Lower lobe of right lung (tissue), 2 donors: ENCODE measurements at regions not wholly inside any gene's neighbourhood (a gene's known extent, or its start where the extent isn't known, plus 50 kb on each side); places are given as distances from the start of the nearest gene placed in this dataset.
"Not testable (repeated sequence)": the region's sequence is repeated elsewhere in the genome, so short reads cannot be mapped to it uniquely, and the experiment has no call there.

ENCODE experiments used
- ATAC-seq, 2 donors: fragments of 200-7000 bp; cut with Tn5 transposase; one replicate each; pipeline ENCODE4 v1.9.1; 2020 to 2022; ENCODE audit warnings: mild to moderate bottlenecking in 2 of 2, moderate library complexity in 2 of 2
- DNase-seq: peaks from one replicate; pipeline ENCODE4 v3.0.0-alpha.2; 2020
- H3K27ac ChIP-seq: fragments of 200-600 bp; one replicate; pipeline ENCODE4 v1.8.0; 2022
- H3K27me3 ChIP-seq: fragments of 200-600 bp; one replicate; pipeline ENCODE4 v1.8.0; 2022; ENCODE audit warnings: low read depth
- H3K36me3 ChIP-seq: fragments of 200-600 bp; one replicate; pipeline ENCODE4 v1.8.0; 2022; ENCODE audit warnings: mild to moderate bottlenecking
- H3K4me1 ChIP-seq: fragments of 200-600 bp; one replicate; pipeline ENCODE4 v1.8.0; 2022
- H3K4me3 ChIP-seq: fragments of 200-600 bp; one replicate; pipeline ENCODE4 v1.8.0; 2022; ENCODE audit warnings: mild to moderate bottlenecking
- H3K9me3 ChIP-seq: fragments of 200-600 bp; one replicate; pipeline ENCODE4 v1.8.0; 2022
- intact Hi-C: fragments of 100-400 bp; cut with DNase I; formaldehyde crosslinking; loops from one replicate; pipeline ENCODE4 v1.11.0; 2022
- TF ChIP-seq, protein P1 (sequence below): fragments of 200-600 bp; IDR thresholded peaks from one replicate; pipeline ENCODE4 v1.8.0; 2022; ENCODE audit warnings: antibody characterized with exemption, mild to moderate bottlenecking
- donor health status: DM: no; HTN: yes; CAD: no; lungs with severe emphysema.

- Histone ChIP-seq H3K9me3 (no peaks in the 10 kb centered on the region), H3K4me3 (no peak overlapping the region)
Measured at GRCh38 chr6:5828296-5828695, 178.4 kb downstream of the NRN1 start.

DNA sequence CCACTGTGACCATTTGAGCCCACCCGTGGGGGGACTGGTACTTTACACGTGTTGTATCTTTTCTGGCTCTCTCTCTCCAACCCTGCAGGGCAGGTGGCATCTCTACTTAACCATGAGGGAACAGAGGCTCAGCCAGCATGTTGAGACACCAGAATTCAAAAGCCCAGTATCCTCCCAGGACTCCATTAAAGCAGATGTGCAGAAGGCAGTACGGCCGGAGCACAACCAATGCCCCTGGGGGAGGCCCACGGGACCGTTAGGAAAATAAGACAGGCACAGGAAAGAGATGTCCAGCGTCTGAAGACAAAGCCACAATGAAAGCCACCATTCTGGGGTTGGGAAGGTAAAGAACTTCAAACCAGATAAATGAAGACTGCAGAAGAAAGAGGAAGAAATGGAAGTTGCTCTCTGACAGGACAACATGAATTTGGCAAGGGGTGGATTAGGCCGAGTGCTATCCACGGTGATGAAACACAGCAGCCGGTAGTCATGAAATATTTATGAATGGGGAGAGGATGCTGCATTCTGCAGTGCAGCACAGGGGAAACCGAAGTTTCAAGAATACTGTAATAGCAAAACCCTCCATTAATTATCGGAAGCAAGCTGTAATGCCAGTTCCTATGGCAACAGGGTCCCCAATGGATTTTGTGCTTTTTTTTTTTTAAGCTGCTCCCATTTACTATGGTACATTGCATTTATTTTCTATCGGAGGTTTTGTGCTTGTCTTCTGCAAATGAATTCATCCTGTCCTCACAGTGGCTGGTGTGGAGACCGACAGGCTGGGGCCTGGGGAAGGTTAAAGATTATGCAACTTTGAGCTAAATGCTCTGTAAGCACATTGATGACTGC, 179.4 kb downstream of the NRN1 start:
- TF ChIP-seq, protein P1, sequence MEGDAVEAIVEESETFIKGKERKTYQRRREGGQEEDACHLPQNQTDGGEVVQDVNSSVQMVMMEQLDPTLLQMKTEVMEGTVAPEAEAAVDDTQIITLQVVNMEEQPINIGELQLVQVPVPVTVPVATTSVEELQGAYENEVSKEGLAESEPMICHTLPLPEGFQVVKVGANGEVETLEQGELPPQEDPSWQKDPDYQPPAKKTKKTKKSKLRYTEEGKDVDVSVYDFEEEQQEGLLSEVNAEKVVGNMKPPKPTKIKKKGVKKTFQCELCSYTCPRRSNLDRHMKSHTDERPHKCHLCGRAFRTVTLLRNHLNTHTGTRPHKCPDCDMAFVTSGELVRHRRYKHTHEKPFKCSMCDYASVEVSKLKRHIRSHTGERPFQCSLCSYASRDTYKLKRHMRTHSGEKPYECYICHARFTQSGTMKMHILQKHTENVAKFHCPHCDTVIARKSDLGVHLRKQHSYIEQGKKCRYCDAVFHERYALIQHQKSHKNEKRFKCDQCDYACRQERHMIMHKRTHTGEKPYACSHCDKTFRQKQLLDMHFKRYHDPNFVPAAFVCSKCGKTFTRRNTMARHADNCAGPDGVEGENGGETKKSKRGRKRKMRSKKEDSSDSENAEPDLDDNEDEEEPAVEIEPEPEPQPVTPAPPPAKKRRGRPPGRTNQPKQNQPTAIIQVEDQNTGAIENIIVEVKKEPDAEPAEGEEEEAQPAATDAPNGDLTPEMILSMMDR, result no peak
- intact Hi-C loops, result no loop called here
- no peak overlapping the region for H3K27ac ChIP-seq
- H3K4me3 ChIP-seq, result no peak overlapping the region
- H3K4me1 ChIP-seq, result peaks cover 12% of the 10 kb centered on the region
- no peaks in the 10 kb centered on the region for H3K27me3 ChIP-seq
- no peak for ATAC-seq
- H3K36me3 ChIP-seq, result no peaks in the 10 kb centered on the region
- no peaks in the 10 kb centered on the region for H3K9me3 ChIP-seq
- DNase-seq, result no peak

More at GRCh38 chr6:5828296-5828695, 178.4 kb downstream of the NRN1 start:
- TF ChIP-seq, protein P1, result no peak
- no peaks in the 10 kb centered on the region for H3K27me3 ChIP-seq
- H3K36me3 ChIP-seq, result no peaks in the 10 kb centered on the region
- peaks cover 12% of the 10 kb centered on the region for H3K4me1 ChIP-seq
- intact Hi-C loops, result no loop called here
- DNase-seq (no peak), ATAC-seq (no peak)
- no peak overlapping the region for H3K27ac ChIP-seq

DNA sequence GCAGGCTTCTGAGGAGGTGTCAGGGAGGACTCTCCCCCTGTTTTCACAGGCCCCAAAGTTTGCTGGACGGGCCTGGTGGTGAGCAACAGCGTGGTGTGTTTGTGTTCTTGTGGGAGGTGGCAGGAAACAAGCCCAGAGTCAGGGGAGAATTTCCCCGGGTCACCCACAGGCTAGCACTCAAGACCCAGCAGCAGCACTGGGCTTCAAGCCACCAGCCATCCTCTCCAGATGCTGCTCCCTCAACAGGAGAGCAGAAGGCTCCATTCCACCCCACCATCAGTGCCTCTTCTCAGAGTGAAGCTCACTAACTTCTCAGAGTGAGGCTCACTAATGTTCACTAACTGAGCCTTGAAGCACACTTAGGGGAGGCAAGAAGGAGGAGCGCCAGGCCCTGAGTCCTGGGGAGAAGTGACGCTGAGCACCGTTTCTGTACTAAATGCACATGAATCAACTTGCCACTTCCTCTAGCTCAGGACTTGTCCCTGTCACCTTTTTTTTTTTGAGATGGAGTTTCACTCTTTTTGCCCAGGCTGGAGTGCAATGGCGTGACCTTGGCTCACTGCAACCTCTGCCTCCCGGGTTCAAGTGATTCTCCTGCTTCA, 182.2 kb downstream of the NRN1 start:
- H3K4me3 ChIP-seq, H3K27ac ChIP-seq, H3K4me1 ChIP-seq, ATAC-seq, intact Hi-C loops, H3K27me3 ChIP-seq, H3K9me3 ChIP-seq, H3K36me3 ChIP-seq, DNase-seq: not testable (repeated sequence)
